CD14-positive monocyte (primary cell): ENCODE measurements at regions not wholly inside any gene's neighbourhood (a gene's known extent, or its start where the extent isn't known, plus 50 kb on each side); places are given as distances from the start of the nearest gene placed in this dataset.

ENCODE experiments used
- DNase-seq, 3 donors: peaks; one replicate each; pipeline ENCODE4 v3.0.0-alpha.2; 2011 to 2022
- H2AFZ ChIP-seq: 2 replicates; pipeline ENCODE4 v1.6.0; 2012; ENCODE audit warnings: mild to moderate bottlenecking, low read depth, low read length, inconsistent platforms; ENCODE audit not compliant: insufficient read depth, poor library complexity, severe bottlenecking
- H3K27ac ChIP-seq, 2 donors: 1 replicate in 1 of 2; 2 replicates in 1 of 2; pipeline ENCODE4 v1.5.1; 2012 to 2013; ENCODE audit warnings: low read length in 2 of 2, control low read depth in 1 of 2, inconsistent platforms in 1 of 2, low read depth in 1 of 2, mild to moderate bottlenecking in 1 of 2
- H3K27me3 ChIP-seq, 2 donors: one replicate each; pipeline versions ENCODE4 v1.6.0 to v1.6.1; 2011 to 2013; ENCODE audit warnings: low read length in 2 of 2; ENCODE audit not compliant: control insufficient read depth in 2 of 2, insufficient read depth in 2 of 2
- H3K36me3 ChIP-seq, 2 donors: replicated peaks in 1 of 2; 1 replicate in 1 of 2; 2 replicates in 1 of 2; pipeline versions ENCODE4 v1.5.1 to v1.6.1; 2012 to 2013; ENCODE audit warnings: low read length in 2 of 2, control low read depth in 1 of 2, inconsistent platforms in 1 of 2, mild to moderate bottlenecking in 1 of 2; ENCODE audit not compliant: insufficient read depth in 2 of 2, control insufficient read depth in 1 of 2
- H3K4me1 ChIP-seq, 2 donors: 1 replicate in 1 of 2; 2 replicates in 1 of 2; pipeline versions ENCODE4 v1.5.1 to v1.6.1; 2012 to 2013; ENCODE audit warnings: low read length in 2 of 2, control low read depth in 1 of 2, inconsistent platforms in 1 of 2, mild to moderate bottlenecking in 1 of 2, moderate library complexity in 1 of 2; ENCODE audit not compliant: insufficient read depth in 2 of 2, control insufficient read depth in 1 of 2
- H3K4me2 ChIP-seq: replicated peaks from 2 replicates; pipeline ENCODE3; 2012; ENCODE audit warnings: low read length, moderate library complexity, mild to moderate bottlenecking; ENCODE audit not compliant: poor library complexity, severe bottlenecking; ENCODE audit errors: extremely low read depth
- H3K4me3 ChIP-seq, 3 experiments: fragments of 200-600 bp in 1 of 3; sonication (generic) in 1 of 3; replicated peaks in 1 of 3; 1 replicate in 2 of 3; 2 replicates in 1 of 3; pipeline ENCODE4 v1.5.1; 2011 to 2013; ENCODE audit warnings: low read length in 3 of 3, mild to moderate bottlenecking in 3 of 3, control low read depth in 2 of 3, low read depth in 2 of 3, inconsistent platforms in 1 of 3, moderate library complexity in 1 of 3
- H3K79me2 ChIP-seq: 2 replicates; pipeline ENCODE4 v1.6.0; 2012; ENCODE audit warnings: mild to moderate bottlenecking, control low read depth, inconsistent platforms, low read length, moderate library complexity; ENCODE audit not compliant: insufficient read depth
- H3K9ac ChIP-seq: 2 replicates; pipeline ENCODE4 v1.6.0; 2017; ENCODE audit warnings: low read length, mild to moderate bottlenecking; ENCODE audit not compliant: insufficient read depth, poor library complexity, severe bottlenecking
- H3K9me3 ChIP-seq, 2 donors: replicated peaks in 1 of 2; 1 replicate in 1 of 2; 2 replicates in 1 of 2; pipeline versions ENCODE4 v1.5.1 to v1.6.1; 2012 to 2013; ENCODE audit warnings: low read length in 2 of 2, control low read depth in 1 of 2; ENCODE audit not compliant: control insufficient read depth in 1 of 2, insufficient read depth in 1 of 2
- H4K20me1 ChIP-seq: 2 replicates; pipeline ENCODE4 v1.6.0; 2012; ENCODE audit warnings: mild to moderate bottlenecking, low read length, control low read depth, moderate library complexity; ENCODE audit not compliant: insufficient read depth
- H3K27ac Mint-ChIP-seq, 7 donors: one replicate each; pipeline ENCODE4 v1.8.0; 2020; ENCODE audit warnings: mild to moderate bottlenecking in 7 of 7, mixed read lengths in 7 of 7, moderate library complexity in 6 of 7, inconsistent platforms in 2 of 7
- H3K27me3 Mint-ChIP-seq, 3 donors: one replicate each; pipeline ENCODE4 v1.8.0; 2021 to 2022; ENCODE audit warnings: low read depth in 3 of 3, mild to moderate bottlenecking in 3 of 3, mixed read lengths in 3 of 3, moderate library complexity in 3 of 3, inconsistent platforms in 1 of 3
- H3K36me3 Mint-ChIP-seq, 2 donors: one replicate each; pipeline ENCODE4 v1.8.0; 2020; ENCODE audit warnings: mixed read lengths in 2 of 2, inconsistent platforms in 1 of 2, mild to moderate bottlenecking in 1 of 2
- H3K4me1 Mint-ChIP-seq: one replicate; pipeline ENCODE4 v1.8.0; 2020; ENCODE audit warnings: mild to moderate bottlenecking, mixed read lengths
- H3K4me3 Mint-ChIP-seq, 2 donors: one replicate each; pipeline ENCODE4 v1.8.0; 2020; ENCODE audit warnings: mild to moderate bottlenecking in 2 of 2, mixed read lengths in 2 of 2, moderate library complexity in 1 of 2
- H3K9me3 Mint-ChIP-seq, 7 donors: one replicate each; pipeline ENCODE4 v1.8.0; 2020 to 2022; ENCODE audit warnings: mixed read lengths in 7 of 7, mild to moderate bottlenecking in 6 of 7, moderate library complexity in 6 of 7, inconsistent platforms in 2 of 7
- WGBS: methylation state at CpG from one replicate; pipeline ENCODE4 v1.1.5; 2013; ENCODE audit warnings: missing lambda C conversion rate; ENCODE audit not compliant: insufficient coverage; 5-methylcytosine and 5-hydroxymethylcytosine counted together
- intact Hi-C, 2 donors: fragments of 100-400 bp; cut with micrococcal nuclease; formaldehyde crosslinking; loops; one replicate each; pipeline versions ENCODE4 v1.15.0 to v1.15.1; 2023
- TF ChIP-seq, protein P1 (sequence below): fragments of 200-600 bp; IDR thresholded peaks from one replicate; pipeline ENCODE4 v1.8.0; 2022; ENCODE audit warnings: antibody characterized with exemption, mild to moderate bottlenecking

GRCh38 chr5:136677217-136677616 lies 311.9 kb upstream of the TRPC7 start:
- Mint-ChIP-seq H3K4me1 (no peaks in the 10 kb centered on the region), H3K9me3 (peaks cover 0 to 4% (median 0%) of the 10 kb centered on the region in 7 donors), H3K36me3 (no peaks in the 10 kb centered on the region), H3K27me3 (peaks cover 0 to 2% (median 0%) of the 10 kb centered on the region in 3 donors), H3K27ac (no peak overlapping the region), H3K4me3 (no peak overlapping the region)
- H3K4me1 ChIP-seq, result no peaks in the 10 kb centered on the region
- H3K27me3 ChIP-seq, result no peaks in the 10 kb centered on the region
- no peak overlapping the region for H3K4me2 ChIP-seq
- intact Hi-C loops, result no loop called here
- no peak overlapping the region for H2AFZ ChIP-seq
- DNase-seq, result no peak
- TF ChIP-seq, protein P1, sequence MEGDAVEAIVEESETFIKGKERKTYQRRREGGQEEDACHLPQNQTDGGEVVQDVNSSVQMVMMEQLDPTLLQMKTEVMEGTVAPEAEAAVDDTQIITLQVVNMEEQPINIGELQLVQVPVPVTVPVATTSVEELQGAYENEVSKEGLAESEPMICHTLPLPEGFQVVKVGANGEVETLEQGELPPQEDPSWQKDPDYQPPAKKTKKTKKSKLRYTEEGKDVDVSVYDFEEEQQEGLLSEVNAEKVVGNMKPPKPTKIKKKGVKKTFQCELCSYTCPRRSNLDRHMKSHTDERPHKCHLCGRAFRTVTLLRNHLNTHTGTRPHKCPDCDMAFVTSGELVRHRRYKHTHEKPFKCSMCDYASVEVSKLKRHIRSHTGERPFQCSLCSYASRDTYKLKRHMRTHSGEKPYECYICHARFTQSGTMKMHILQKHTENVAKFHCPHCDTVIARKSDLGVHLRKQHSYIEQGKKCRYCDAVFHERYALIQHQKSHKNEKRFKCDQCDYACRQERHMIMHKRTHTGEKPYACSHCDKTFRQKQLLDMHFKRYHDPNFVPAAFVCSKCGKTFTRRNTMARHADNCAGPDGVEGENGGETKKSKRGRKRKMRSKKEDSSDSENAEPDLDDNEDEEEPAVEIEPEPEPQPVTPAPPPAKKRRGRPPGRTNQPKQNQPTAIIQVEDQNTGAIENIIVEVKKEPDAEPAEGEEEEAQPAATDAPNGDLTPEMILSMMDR, result no peak
- no peaks in the 10 kb centered on the region for H4K20me1 ChIP-seq
- H3K9me3 ChIP-seq, result no peaks in the 10 kb centered on the region
- H3K9ac ChIP-seq, result no peak overlapping the region
- no peaks in the 10 kb centered on the region for H3K36me3 ChIP-seq
- no CpG with 5 or more reads among the region's 3 CpGs for WGBS
- no peak overlapping the region for H3K27ac ChIP-seq
- no peaks in the 10 kb centered on the region for H3K79me2 ChIP-seq
- H3K4me3 ChIP-seq, result no peak overlapping the region

DNA sequence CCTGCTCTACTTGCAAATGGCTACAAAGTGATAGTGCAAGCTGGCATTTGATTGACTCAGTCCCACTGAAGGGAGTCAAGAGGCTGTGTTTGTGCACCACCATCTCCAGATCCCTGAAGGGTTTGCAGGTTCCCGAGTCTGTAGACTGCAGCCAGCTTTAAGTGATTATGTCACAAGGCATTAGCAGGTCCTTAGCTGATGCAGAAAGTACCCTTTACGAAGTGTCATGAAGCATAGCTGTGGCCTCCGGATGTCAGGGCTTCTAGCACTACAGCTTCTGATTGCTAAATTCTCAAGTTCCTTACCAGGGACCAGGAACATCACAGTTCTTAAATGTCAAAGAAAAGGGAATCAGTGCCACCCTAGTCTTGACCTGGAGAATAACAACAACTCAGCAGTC lies 311.3 kb upstream of the TRPC7 start:
- Mint-ChIP-seq H3K9me3 (peaks cover 0 to 4% (median 0%) of the 10 kb centered on the region in 7 donors), H3K36me3 (no peaks in the 10 kb centered on the region), H3K27ac (no peak overlapping the region), H3K27me3 (peaks cover 0 to 2% (median 0%) of the 10 kb centered on the region in 3 donors), H3K4me3 (no peak overlapping the region), H3K4me1 (no peaks in the 10 kb centered on the region)
- TF ChIP-seq, protein P1, result no peak
- Histone ChIP-seq H3K27me3 (no peaks in the 10 kb centered on the region), H4K20me1 (no peaks in the 10 kb centered on the region), H3K27ac (no peak overlapping the region), H2AFZ (no peak overlapping the region), H3K4me3 (no peak overlapping the region), H3K36me3 (no peaks in the 10 kb centered on the region), H3K4me1 (no peaks in the 10 kb centered on the region), H3K9ac (no peak overlapping the region), H3K4me2 (no peak overlapping the region), H3K79me2 (no peaks in the 10 kb centered on the region), H3K9me3 (no peaks in the 10 kb centered on the region)
- intact Hi-C loops, result no loop called here
- WGBS, result 91% methylated on average over 3 of the region's 3 CpGs
- DNase-seq, result no peak
